HG02943 (cell line): ENCODE measurements at regions not wholly inside any gene's neighbourhood (a gene's known extent, or its start where the extent isn't known, plus 50 kb on each side); places are given as distances from the start of the nearest gene placed in this dataset.
"Not testable (repeated sequence)": the region's sequence is repeated elsewhere in the genome, so short reads cannot be mapped to it uniquely, and the experiment has no call there.

Experiments
- ATAC-seq: cut with Tn5 transposase; IDR thresholded peaks from one replicate; pipeline ENCODE4 v1.9.1; 2021; ENCODE audit warnings: mild to moderate bottlenecking, low read depth, moderate library complexity; ENCODE audit not compliant: unreplicated experiment

- ATAC-seq, result no peak
Measured at GRCh38 chr6:150733726-150734125, 131.8 kb upstream of the MTHFD1L start.

- ATAC-seq, result no peak
Measured at GRCh38 chr6:150734235-150734634, 131.3 kb upstream of the MTHFD1L start.

- ATAC-seq, result no peak
Measured at GRCh38 chr6:150735341-150735851, 130.1 kb upstream of the MTHFD1L start.

- ATAC-seq, result no peak
Measured at GRCh38 chr6:150738092-150738629, 127.3 kb upstream of the MTHFD1L start.

DNA sequence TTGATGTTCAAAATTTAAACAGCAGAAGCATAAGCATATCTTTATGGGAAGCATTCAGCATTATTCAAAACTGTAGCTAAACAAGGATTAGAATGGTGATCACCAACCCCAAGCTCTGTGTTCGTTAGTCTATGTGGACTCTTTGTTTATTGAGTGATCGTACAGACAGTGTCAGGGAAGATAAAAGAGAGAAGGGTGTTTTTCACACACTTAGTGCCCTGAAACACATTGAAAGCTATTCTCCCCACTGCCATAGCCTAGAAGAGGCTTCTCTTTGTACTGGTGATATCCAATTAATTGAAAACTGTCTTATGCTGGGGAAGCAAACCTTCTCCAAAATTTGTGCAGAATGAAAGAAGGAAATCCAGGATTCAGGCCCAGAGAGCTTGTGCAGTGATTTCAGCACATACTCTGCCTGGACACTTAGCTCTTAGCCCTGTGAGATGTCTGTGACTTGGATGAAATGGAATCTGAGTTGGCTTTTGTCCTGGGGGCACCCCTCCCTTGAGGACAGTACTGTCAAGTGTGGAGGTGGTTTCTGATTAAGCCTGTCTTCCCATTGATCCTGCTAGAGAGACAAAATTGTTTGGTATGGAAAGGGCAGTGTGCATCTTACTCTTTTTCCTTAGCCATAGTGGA, 125.7 kb upstream of the MTHFD1L start:
- no peak for ATAC-seq

GRCh38 chr6:150740453-150740852, 125.0 kb upstream of the MTHFD1L start:
- no peak for ATAC-seq

DNA sequence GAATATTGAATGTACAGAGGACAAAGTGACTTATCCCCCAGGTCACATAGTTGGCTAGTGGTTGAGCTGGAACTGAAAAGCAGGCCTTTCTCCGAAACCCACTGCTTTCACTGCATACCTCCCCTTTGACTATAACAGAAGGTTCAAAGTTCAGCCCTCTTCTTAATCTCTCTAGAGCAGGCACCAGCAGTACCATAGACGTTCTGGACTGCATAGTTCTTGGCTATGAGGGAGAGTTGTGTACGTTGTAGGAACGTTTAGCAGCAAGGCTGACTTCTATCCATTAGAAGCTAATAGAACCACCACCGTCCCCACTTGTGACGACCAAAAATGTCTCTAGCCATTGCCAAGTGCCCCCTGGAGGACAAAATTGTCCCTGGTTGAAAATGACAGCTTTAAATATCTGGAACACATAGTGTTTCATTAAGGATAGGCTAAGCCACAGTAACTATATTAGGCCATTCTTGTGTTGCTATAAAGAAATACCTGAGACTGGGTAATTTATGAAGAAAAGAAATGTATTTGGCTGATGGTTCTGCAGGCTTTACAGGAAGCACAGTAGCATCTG, 123.8 kb upstream of the MTHFD1L start:
- no peak for ATAC-seq

DNA sequence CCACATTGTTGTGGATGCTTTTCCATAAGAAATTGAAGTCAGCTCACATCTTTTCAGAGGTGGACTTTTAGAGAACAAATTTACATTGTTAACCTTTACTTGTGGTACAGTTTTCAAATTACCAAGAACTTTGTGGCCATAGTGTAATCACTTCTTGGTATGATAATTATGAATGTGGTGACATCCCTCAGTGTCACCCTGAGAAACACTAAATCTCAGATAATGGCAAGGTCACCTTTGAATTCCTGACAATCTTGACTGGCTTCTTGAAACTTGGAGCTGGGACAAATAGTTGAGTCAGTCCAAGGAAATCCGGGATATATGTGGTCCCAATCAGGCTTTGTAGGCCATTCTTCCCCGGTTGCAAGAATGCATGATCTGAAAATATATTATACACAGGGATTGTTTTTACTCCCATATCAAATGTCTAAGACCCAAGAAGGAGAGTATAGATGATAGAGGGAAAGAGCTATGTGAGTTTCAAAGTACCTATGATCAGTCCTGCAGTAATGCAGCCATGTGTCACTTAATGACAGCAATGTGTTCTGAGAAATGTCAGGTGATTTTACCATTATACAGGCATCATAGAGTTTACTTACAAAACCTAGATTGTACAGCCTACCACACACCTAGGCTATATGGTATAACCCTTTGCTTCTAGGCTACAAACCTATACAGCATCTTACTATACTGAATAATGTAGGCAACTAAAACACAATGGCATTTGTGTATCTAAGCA, 120.8 kb upstream of the MTHFD1L start:
- no peak for ATAC-seq

DNA sequence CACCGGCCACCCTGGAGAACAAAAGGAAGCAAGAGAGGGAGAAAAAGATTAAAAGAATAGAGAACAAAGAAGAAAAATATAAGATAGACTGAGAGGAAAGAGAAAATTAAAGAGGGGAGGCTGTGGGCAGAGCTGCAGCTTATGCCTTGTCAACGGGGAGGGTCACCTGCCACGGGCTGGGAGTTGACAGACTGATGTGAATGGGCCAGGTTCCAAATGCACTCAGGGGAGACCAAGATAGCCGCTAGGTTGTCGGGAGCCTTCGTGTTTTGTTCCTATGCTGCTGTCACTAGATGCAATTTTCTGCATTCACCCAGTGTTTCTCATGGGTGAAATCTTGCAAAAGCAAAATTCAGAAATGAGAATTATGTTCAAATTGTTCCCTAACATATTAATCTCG, 119.6 kb upstream of the MTHFD1L start:
- no peak for ATAC-seq

DNA sequence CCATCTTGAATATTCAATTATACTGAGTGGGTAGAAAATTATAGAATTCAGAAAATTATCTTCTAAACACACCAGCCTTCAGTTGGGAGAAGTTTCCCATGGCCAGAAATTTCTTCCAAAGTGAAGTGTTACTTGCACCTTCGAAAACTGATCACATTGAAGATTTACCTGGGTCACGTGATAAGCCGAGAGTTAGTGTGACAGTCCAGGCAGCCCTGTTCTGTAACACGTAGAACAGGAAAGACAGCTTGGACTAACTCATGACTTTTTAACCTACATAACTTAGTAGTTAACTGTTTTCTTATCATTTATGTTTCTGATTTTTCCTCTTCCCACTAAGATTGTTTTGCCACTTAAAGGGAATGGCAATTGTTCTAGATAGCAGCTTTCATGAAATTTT, 118.3 kb upstream of the MTHFD1L start:
- no peak for ATAC-seq

- no peak for ATAC-seq
Measured at GRCh38 chr6:150749091-150749670, 116.3 kb upstream of the MTHFD1L start.

DNA sequence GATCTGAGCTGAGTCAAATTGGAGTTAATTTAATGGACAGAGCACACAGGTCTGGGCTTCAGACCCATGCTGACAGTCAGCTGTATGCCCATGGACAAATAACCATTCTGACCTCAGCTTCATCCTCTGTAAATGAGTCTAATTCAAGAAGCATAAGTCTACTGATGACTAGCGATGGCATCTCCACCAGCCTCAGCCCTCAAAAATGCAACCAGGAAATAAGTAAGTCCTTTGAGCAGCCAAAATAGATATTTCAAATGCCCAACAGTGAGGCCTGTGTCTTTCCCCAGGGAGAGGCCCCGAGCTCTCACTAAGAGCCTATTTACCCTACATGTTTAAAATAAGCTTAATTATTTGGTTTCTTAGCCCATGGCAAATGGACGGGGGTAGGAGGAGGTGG, 114.2 kb upstream of the MTHFD1L start:
- no peak for ATAC-seq

- ATAC-seq, result no peak
Measured at GRCh38 chr6:150752409-150752808, 113.1 kb upstream of the MTHFD1L start.

GRCh38 chr6:150753371-150754064, 112.0 kb upstream of the MTHFD1L start:
- ATAC-seq, result no peak

DNA sequence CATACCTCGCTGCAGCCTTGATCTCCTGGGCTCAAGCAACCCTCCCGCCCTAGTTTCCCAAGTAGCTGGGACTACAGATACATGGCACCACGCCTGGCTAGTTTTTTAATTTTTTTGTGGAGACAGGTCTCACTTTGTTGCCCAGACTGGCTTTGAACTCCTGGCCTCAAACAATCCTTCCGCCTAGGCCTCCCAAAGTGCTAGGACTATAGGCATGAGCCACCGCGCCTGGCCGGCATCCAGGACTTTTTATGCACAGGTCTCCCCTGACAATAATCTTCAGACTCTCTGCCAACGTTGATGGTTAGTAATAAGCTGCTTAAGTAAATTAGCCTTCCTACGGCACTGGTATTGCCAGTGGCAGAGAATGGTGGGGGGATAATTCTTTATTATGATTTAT, 110.5 kb upstream of the MTHFD1L start:
- ATAC-seq, result no peak

- ATAC-seq, result no peak
Measured at GRCh38 chr6:150755524-150755923, 110.0 kb upstream of the MTHFD1L start.

DNA sequence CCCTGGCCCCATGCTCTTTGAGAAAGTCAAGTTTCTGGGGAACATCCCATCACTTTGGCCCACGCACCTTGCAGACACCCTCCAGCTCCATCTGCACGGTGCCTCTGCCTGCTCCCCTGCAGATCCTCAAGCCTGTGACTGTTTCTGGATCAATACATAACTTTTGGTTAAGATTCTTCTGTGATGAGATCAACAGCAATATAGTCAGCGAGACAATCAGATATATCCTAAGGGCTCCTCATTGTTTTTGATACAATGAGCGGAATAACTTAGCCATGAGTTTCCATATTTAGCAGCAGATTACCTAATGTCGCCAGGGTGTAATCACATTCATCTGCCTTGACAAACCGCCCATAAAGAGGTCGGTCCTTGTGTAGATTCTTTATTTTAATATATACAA, 109.3 kb upstream of the MTHFD1L start:
- no peak for ATAC-seq

- ATAC-seq, result not testable (repeated sequence)
Measured at GRCh38 chr6:150757807-150758206, 107.7 kb upstream of the MTHFD1L start.

DNA sequence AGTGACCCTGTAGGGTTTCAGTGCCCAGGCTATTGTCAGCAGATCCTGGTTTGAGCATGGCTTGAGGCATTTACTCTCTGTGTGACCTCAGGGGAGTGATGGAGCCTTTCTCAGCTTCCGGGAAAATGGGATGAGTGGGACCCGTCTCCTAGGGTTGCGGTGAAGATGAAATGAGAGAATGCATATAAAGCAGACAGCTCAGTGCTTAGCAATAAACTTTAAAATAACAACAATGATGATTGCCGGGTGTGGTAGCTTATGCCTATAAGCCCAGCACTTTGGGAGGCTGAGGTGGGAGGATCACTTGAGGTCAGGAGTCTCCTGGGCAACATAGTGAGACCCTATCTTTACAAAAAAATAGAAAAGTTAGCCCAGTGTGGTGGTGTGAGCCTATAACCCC, 106.0 kb upstream of the MTHFD1L start:
- ATAC-seq, result no peak

DNA sequence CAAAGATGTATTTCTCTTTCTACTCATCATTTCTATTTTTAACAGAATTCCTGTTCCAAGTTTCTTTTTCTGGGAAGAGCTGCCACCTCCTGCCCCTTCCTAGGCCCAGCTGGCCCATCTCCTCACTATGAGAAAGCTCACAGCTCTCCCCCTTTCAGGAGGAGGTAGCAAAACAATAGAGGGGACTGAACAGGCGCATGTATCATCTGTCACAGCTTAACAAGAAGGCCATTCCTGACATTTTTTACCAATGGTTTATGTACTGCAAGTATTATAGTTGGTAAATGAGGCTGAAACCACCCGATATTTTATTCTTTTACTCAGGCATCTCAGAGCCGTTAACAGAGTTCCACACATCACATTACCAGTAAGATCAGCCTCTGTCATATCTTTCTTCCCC, 103.7 kb upstream of the MTHFD1L start:
- no peak for ATAC-seq
